Right cardiac atrium (tissue), 5 donors: ENCODE measurements at regions not wholly inside any gene's neighbourhood (a gene's known extent, or its start where the extent isn't known, plus 50 kb on each side); places are given as distances from the start of the nearest gene placed in this dataset.

Experiments
- ATAC-seq, 2 donors: fragments of 200-7000 bp; cut with Tn5 transposase; one replicate each; pipeline versions ENCODE4 v1.8.0 to v1.9.1; 2020; ENCODE audit warnings: moderate library complexity in 2 of 2, mild to moderate bottlenecking in 1 of 2
- DNase-seq, 3 donors: peaks; one replicate each; pipeline ENCODE4 v3.0.0-alpha.2; 2020
- H3K27ac ChIP-seq: one replicate; pipeline ENCODE4 v1.5.1; 2013; ENCODE audit warnings: mild to moderate bottlenecking, low read length, control low read depth, moderate library complexity
- H3K27me3 ChIP-seq: one replicate; pipeline ENCODE4 v1.6.1; 2013; ENCODE audit not compliant: control insufficient read depth, insufficient read depth
- H3K4me1 ChIP-seq: one replicate; pipeline ENCODE4 v1.6.1; 2013; ENCODE audit warnings: low read length; ENCODE audit not compliant: control insufficient read depth, insufficient read depth
- H3K4me3 ChIP-seq: one replicate; pipeline ENCODE4 v1.5.1; 2013; ENCODE audit warnings: low read length, control low read depth
- H3K9me3 ChIP-seq: one replicate; pipeline ENCODE4 v1.6.1; 2013; ENCODE audit warnings: low read length; ENCODE audit not compliant: control insufficient read depth
- WGBS: extraction: QIAGEN DNeasy Blood & Tissue Kit; methylation state at CpG from one replicate; pipeline ENCODE4 v1.1.7; 2013; 5-methylcytosine and 5-hydroxymethylcytosine counted together
- intact Hi-C, 4 donors: fragments of 100-400 bp; cut with DNase I; formaldehyde crosslinking; loops; one replicate each; pipeline versions ENCODE4 v1.11.0 to v1.14.0; 2022 to 2023
- donor health status: healthy with polysubstance abuse.
- donor health status: DM: no; HTN: yes; CAD: no.
- donor health status: DM: no; HTN: no; CAD: no.
- donor health status: DM: no; HTN: yes; CAD: no; lungs with severe emphysema.
- donor health status: DM: yes; HTN: yes; CAD: no.

DNA sequence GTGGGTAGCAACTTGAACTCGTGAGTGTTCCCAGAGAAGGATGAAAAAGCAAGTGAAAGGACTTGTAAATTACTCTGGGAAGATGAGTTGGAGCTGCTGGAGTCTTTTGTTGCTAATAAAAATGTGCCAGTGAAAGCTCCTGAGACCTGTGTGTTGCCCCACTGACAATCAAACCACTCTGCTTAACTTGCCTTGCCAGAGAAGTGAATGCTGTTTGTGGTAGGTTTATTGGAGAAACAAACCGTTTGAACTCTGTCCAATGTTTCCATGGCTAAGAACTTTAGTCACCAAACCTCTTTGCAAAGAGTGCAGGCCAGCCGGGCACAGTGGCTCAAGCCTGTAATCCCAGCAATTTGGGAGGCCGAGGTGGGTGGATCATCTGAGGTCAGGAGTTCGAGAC is 586.9 kb downstream of the PCDH7 start:
- WGBS = 84% methylated on average over 5 of the region's 5 CpGs
- no peak for ATAC-seq
- Histone ChIP-seq H3K27ac (no peak overlapping the region), H3K4me3 (no peak overlapping the region), H3K27me3 (no peaks in the 10 kb centered on the region), H3K9me3 (no peaks in the 10 kb centered on the region), H3K4me1 (no peaks in the 10 kb centered on the region)
- intact Hi-C loops = no loop called here
- DNase-seq = no peak

DNA sequence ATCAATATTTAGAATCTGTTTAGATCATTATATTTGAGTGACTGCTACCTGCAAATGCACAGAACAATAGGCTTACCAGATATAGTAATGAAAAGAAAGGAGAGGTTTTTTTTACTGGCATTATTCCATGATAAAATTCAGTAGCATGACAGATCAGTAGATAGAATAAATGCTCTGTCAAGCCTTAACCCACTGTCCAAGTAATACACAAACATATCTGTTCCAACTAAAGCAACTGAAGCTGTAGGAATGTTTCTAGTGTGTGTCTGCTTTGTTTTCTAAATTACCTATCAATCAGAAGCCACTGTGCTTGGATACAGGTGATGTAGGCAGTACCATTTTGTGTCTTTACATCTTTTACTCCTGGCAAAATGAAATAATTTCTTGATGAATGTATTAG is 604.6 kb downstream of the PCDH7 start:
- H3K27ac ChIP-seq = no peak overlapping the region
- intact Hi-C loops = no loop called here
- H3K4me3 ChIP-seq = no peak overlapping the region
- H3K9me3 ChIP-seq = no peaks in the 10 kb centered on the region
- no peak for DNase-seq
- no peak for ATAC-seq
- H3K4me1 ChIP-seq = no peaks in the 10 kb centered on the region
- H3K27me3 ChIP-seq = no peaks in the 10 kb centered on the region

DNA sequence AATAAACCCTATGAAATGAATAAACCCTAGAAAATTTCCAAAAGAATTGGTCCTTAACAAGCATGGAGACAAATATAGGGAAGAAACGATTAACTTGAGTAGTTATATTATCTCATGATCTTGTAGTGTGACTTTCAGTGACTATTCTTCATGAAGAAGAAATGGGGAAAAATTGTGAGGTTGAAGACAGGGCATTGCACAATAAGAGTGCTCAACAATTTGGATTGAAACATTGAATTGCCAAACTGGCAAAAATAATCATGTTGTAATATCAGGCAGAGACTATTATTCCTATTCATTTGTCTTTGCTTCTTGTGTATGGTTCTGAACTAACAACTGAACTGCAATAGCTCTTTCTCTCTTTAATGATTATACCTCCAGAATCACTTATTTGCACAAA is 605.1 kb downstream of the PCDH7 start:
- Histone ChIP-seq H3K9me3 (no peaks in the 10 kb centered on the region), H3K27ac (no peak overlapping the region), H3K27me3 (no peaks in the 10 kb centered on the region), H3K4me3 (no peak overlapping the region), H3K4me1 (no peaks in the 10 kb centered on the region)
- WGBS = 74% methylated on average over 1 of the region's 1 CpG
- no peak for ATAC-seq
- no peak for DNase-seq
- intact Hi-C loops = no loop called here

DNA sequence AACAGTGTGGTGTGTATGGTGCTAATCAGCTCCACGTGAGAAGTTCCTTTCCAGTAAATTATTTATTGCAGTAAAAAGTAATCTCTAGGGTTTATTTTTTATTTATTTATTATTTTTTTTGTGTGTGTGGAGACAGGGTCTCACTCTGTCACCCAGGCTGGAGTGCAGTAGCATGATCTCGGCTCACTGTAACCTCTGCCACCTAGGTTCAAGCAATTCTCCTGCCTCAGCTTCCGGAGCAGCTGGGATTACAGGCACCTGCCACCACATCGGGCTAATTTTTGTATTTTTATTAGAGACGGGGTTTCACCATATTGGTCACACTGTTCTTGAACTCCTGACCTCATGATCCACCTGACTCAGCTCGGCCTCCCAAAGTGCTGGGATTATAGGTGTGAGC is 606.9 kb downstream of the PCDH7 start:
- Histone ChIP-seq H3K4me1 (no peaks in the 10 kb centered on the region), H3K27me3 (no peaks in the 10 kb centered on the region), H3K9me3 (no peaks in the 10 kb centered on the region), H3K27ac (no peak overlapping the region), H3K4me3 (no peak overlapping the region)
- 91% methylated on average over 6 of the region's 6 CpGs for WGBS
- ATAC-seq (no peak), DNase-seq (no peak)
- intact Hi-C loops = no loop called here

DNA sequence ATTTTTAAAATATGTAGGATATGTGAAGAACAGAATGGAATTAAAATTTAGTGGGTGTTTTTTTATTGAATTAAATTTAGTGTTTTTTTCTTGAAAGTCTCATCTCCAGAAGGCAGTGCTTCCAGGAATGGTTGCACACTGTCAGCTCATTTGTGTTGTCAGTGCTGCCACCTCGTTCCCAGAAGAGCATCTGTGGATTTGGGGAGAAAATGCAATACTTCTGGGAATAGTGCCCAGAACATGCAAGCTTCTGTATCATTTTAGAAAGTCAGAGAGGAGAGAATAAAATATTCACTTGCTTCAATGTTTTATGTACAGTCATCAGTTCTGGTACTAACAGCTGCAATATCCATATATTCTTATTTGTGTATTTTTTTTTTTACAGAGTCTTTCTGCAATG is 608.8 kb downstream of the PCDH7 start:
- no peaks in the 10 kb centered on the region for H3K9me3 ChIP-seq
- DNase-seq = no peak
- H3K27ac ChIP-seq = no peak overlapping the region
- intact Hi-C loops = no loop called here
- 39% methylated on average over 1 of the region's 1 CpG for WGBS
- H3K4me3 ChIP-seq = no peak overlapping the region
- H3K4me1 ChIP-seq = no peaks in the 10 kb centered on the region
- no peaks in the 10 kb centered on the region for H3K27me3 ChIP-seq
- no peak for ATAC-seq

DNA sequence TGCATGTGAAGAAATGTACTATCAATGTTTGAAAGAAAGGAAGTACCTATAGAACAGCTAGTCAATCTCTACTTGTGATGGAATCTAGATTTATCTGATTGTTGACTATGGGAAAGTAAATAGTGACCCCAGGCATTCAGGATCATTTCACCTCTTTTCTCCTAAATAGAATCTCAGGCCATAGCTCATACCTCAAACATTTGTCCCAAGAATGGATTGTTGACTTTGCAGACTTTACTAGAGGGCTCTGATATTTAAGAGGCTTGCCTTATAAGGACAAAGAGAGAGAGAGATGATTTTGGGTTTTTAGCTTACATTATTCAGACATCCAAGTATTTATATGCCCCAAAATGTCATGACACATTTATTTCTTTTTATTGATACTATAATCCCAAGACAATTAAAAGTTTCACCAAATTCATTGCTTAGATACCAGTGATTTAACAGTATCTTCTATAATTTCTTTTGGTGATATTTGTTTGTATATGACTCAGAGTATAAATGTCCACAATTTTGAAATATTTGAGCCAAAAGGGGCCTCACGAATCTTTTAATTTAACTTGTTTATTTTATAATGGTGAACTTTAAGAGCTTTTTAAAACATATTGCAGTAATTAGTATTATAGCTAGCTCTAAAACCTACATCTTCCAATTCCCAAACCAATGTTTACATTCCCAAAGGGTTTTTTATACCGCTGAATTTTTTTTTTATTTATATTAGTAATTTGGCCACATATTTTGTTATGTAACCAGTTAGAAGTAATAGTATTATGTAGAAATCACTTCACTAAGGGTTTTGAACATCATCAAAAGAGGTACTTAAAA is 614.1 kb downstream of the PCDH7 start:
- no peaks in the 10 kb centered on the region for H3K9me3 ChIP-seq
- intact Hi-C loops = no loop called here
- no peak overlapping the region for H3K4me3 ChIP-seq
- DNase-seq = no peak
- WGBS = 79% methylated on average over 2 of the region's 2 CpGs
- no peaks in the 10 kb centered on the region for H3K27me3 ChIP-seq
- H3K4me1 ChIP-seq = no peaks in the 10 kb centered on the region
- H3K27ac ChIP-seq = no peak overlapping the region
- ATAC-seq = no peak

DNA sequence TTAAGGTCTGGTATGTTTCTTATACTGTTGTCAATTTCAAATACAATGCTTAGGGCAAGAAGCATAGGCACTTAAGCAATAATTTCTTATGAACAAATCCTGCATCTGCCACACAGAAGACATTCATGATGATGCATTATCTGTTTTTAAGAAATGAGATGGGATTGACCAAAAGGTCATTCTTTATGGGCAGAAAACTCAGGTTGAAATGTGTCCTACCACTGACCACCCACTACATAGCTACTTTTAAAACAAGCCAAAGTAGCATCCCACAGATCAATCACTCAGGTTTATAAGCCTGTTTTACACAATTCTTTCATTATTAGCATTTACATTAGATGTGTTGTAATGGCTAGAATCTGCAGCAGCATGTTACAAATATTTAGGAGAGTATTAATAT is 617.8 kb downstream of the PCDH7 start:
- Histone ChIP-seq H3K4me3 (no peak overlapping the region), H3K9me3 (no peaks in the 10 kb centered on the region), H3K27me3 (no peaks in the 10 kb centered on the region), H3K4me1 (no peaks in the 10 kb centered on the region), H3K27ac (no peak overlapping the region)
- intact Hi-C loops = no loop called here
- DNase-seq (no peak), ATAC-seq (no peak)

DNA sequence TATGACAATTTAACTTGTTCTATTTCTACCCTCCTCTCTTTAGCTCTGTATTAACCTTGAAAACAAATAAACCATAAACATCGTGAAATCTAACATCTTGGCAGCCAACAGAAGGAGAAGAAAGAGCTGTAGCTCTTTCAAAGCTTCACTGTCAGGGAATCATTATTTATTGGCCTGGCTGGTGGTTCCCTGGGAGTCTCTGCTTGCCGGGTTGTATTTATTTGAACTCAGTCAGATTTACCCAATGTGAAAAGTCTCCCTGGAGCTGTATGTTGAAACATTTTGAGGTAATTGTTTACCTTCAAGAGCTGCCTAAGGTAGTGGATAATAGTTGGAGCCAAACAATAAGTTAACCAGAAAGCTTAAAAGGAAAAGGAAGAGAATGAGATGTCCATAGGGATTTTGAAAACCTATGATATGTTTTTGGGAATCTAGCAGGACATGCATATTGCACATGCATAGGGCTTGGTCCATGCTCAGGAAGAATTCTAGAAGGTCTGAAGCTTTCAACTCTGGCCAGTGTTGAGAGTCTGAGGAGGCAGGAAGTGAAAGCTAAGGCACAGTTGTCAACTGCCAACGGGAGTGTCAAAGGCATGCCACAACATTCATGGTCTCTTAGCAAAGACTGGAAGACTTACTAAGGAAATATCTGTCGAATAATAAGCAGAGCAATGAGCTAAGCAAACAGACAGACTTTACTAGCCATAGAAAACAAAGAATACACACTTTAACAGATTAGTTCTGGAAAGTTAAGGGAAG is 621.6 kb downstream of the PCDH7 start:
- ATAC-seq (no peak), DNase-seq (no peak)
- no peaks in the 10 kb centered on the region for H3K27me3 ChIP-seq
- no peaks in the 10 kb centered on the region for H3K4me1 ChIP-seq
- intact Hi-C loops = no loop called here
- no peaks in the 10 kb centered on the region for H3K9me3 ChIP-seq
- WGBS = 77% methylated on average over 4 of the region's 4 CpGs
- H3K4me3 ChIP-seq = no peak overlapping the region
- no peak overlapping the region for H3K27ac ChIP-seq

DNA sequence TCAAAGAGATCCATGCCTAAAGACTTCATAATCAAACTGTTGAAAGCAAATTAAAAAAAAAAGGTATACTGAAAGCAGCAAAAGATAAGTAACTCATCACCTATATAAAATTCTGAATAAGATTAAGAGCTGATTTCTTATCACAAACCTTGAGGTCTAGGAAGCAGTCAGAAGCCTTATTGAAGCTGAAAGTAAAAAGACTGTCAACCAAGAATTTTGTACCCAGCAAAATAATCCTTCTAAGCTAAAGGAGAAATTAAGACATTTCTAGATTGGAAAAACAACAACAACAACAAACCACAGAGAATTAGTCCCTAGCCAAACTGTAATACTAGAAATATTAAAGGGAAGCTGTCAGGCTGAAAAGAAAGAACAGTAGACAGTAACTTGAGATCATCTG is 622.9 kb downstream of the PCDH7 start:
- intact Hi-C loops = no loop called here
- DNase-seq = no peak
- no peak for ATAC-seq
- Histone ChIP-seq H3K9me3 (no peaks in the 10 kb centered on the region), H3K27ac (no peak overlapping the region), H3K4me1 (no peaks in the 10 kb centered on the region), H3K4me3 (no peak overlapping the region), H3K27me3 (no peaks in the 10 kb centered on the region)

DNA sequence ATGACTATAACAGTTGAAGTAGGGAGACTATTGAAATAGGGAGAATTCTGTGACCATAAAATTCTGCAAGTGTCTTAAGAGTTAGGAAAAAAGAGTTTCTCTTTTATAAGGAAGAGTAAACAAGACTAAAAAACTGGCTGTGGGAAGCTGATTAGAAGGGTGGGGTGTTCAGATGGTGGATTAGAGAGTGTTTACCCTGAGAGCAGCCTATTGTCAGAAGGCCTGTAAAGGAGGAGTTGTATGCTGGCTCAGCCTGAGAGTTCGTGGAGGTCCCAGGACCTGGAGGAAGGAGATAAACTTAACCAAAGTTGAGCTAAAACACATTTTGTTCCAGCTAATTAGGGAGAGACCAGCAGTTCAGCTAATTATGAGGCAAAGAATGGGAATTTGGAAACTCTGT is 629.7 kb downstream of the PCDH7 start:
- Histone ChIP-seq H3K4me1 (no peaks in the 10 kb centered on the region), H3K27me3 (no peaks in the 10 kb centered on the region), H3K27ac (no peak overlapping the region), H3K4me3 (no peak overlapping the region), H3K9me3 (no peaks in the 10 kb centered on the region)
- intact Hi-C loops = no loop called here
- DNase-seq = peak in 2 of 3 donors; percentile 12 to 32
- 30% methylated on average over 1 of the region's 1 CpG for WGBS
- ATAC-seq = peak; percentile 88 to 100

DNA sequence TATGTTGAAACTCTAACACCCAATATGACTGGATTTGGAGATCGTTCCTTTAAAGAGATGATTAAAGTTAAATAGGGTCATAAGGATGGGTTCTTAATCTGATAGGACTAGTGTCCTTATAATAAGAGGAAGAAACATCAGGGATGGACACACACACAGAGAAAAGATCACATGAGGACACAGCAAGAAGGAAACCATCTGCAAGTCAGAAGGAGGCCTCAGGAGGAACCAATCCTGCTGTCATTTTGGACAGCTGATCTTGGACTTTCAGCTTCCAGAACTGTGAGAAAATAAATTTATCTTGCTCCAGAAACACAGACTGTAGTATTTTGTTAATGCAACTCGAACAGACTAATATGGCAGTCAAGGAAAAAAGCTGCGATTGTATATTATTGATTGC is 631.5 kb downstream of the PCDH7 start:
- Histone ChIP-seq H3K27ac (no peak overlapping the region), H3K9me3 (no peaks in the 10 kb centered on the region), H3K4me1 (no peaks in the 10 kb centered on the region), H3K4me3 (no peak overlapping the region), H3K27me3 (no peaks in the 10 kb centered on the region)
- intact Hi-C loops = no loop called here
- 72% methylated on average over 3 of the region's 3 CpGs for WGBS
- no peak for ATAC-seq
- no peak for DNase-seq
